Activated CD4-positive, alpha-beta T cell treated with anti-CD3 and anti-CD28 coated beads for 36 hours (primary cell): ENCODE measurements at regions not wholly inside any gene's neighbourhood (a gene's known extent, or its start where the extent isn't known, plus 50 kb on each side); places are given as distances from the start of the nearest gene placed in this dataset.
A peak's percentile ranks its signal among the peaks of the same experiment; 100 is the strongest.
"Not testable (repeated sequence)": the region's sequence is repeated elsewhere in the genome, so short reads cannot be mapped to it uniquely, and the experiment has no call there.

ENCODE experiments used
- ATAC-seq: fragments of 200-7000 bp; cut with Tn5 transposase; one replicate; pipeline ENCODE4 v1.10.0; 2021; ENCODE audit warnings: mild to moderate bottlenecking, moderate library complexity
- CTCF ChIA-PET: fragments of 350-600 bp; sonication (Branson Sonifier 250); formaldehyde crosslinking; loops from one replicate; lab custom pipeline; 2021; ENCODE audit warnings: antibody characterized with exemption; lab: Charles Lee
- POLR2A ChIA-PET: fragments of 350-600 bp; sonication (Branson Sonifier 250); formaldehyde crosslinking; loops from one replicate; lab custom pipeline; 2021; ENCODE audit warnings: antibody characterized with exemption, inconsistent platforms; lab: Charles Lee
- DNase-seq: peaks from one replicate; pipeline ENCODE4 v3.0.0-alpha.2; 2020
- H3K27ac Mint-ChIP-seq: one replicate; pipeline ENCODE4 v1.8.0; 2021; ENCODE audit warnings: mixed read lengths
- H3K27me3 Mint-ChIP-seq: one replicate; pipeline ENCODE4 v1.8.0; 2021; ENCODE audit warnings: mixed read lengths
- H3K36me3 Mint-ChIP-seq: one replicate; pipeline ENCODE4 v1.8.0; 2021; ENCODE audit warnings: low read depth, mixed read lengths
- H3K4me1 Mint-ChIP-seq: one replicate; pipeline ENCODE4 v1.8.0; 2021; ENCODE audit warnings: mixed read lengths
- H3K4me3 Mint-ChIP-seq: one replicate; pipeline ENCODE4 v1.8.0; 2021; ENCODE audit warnings: mild to moderate bottlenecking, moderate library complexity, mixed read lengths
- H3K9me3 Mint-ChIP-seq: one replicate; pipeline ENCODE4 v1.8.0; 2021; ENCODE audit warnings: low read depth, mixed read lengths
- intact Hi-C, 2 experiments: fragments of 100-400 bp; cut with DNase I in 1 of 2; cut with micrococcal nuclease in 1 of 2; formaldehyde crosslinking; loops; one replicate each; pipeline versions ENCODE4 v1.14.2 to v1.15.1; 2022 to 2024; cut with DNase I, micrococcal nuclease

- H3K4me3 Mint-ChIP-seq: no peak overlapping the region
- H3K27me3 Mint-ChIP-seq: peaks cover 11% of the 10 kb centered on the region
- CTCF ChIA-PET: no interaction called here
- POLR2A ChIA-PET: no interaction called here
- H3K36me3 Mint-ChIP-seq: no peaks in the 10 kb centered on the region
- no peak overlapping the region for H3K27ac Mint-ChIP-seq
- H3K9me3 Mint-ChIP-seq: no peaks in the 10 kb centered on the region
- intact Hi-C loops: no loop called here
- H3K4me1 Mint-ChIP-seq: peaks cover 3% of the 10 kb centered on the region
- ATAC-seq: no peak
- DNase-seq: no peak
Measured at GRCh38 chr17:77798481-77798880, 160.0 kb upstream of the TNRC6C start.

- no peaks in the 10 kb centered on the region for H3K9me3 Mint-ChIP-seq
- no peak for ATAC-seq
- CTCF ChIA-PET: no interaction called here
- no peak for DNase-seq
- intact Hi-C loops: no loop called here
- peaks cover 3% of the 10 kb centered on the region for H3K4me1 Mint-ChIP-seq
- no peaks in the 10 kb centered on the region for H3K36me3 Mint-ChIP-seq
- peaks cover 11% of the 10 kb centered on the region for H3K27me3 Mint-ChIP-seq
- H3K27ac Mint-ChIP-seq: no peak overlapping the region
- POLR2A ChIA-PET: no interaction called here
- no peak overlapping the region for H3K4me3 Mint-ChIP-seq
Measured at GRCh38 chr17:77800816-77801215, 157.7 kb upstream of the TNRC6C start.

- no peaks in the 10 kb centered on the region for H3K9me3 Mint-ChIP-seq
- no peak for DNase-seq
- peaks cover 3% of the 10 kb centered on the region for H3K4me1 Mint-ChIP-seq
- H3K36me3 Mint-ChIP-seq: no peaks in the 10 kb centered on the region
- peaks cover 11% of the 10 kb centered on the region for H3K27me3 Mint-ChIP-seq
- H3K27ac Mint-ChIP-seq: no peak overlapping the region
- CTCF ChIA-PET: no interaction called here
- no peak for ATAC-seq
- peak overlapping the region; percentile 32 for H3K4me3 Mint-ChIP-seq
- intact Hi-C loops: no loop called here
- POLR2A ChIA-PET: no interaction called here
Measured at GRCh38 chr17:77801545-77802332, 156.8 kb upstream of the TNRC6C start.

- ATAC-seq (no peak), DNase-seq (no peak)
- intact Hi-C loops: no loop called here
- H3K4me3 Mint-ChIP-seq: no peak overlapping the region
- H3K4me1 Mint-ChIP-seq: peaks cover 3% of the 10 kb centered on the region
- ChIA-PET POLR2A (no interaction called here), CTCF (no interaction called here)
- H3K27ac Mint-ChIP-seq: no peak overlapping the region
- peaks cover 11% of the 10 kb centered on the region for H3K27me3 Mint-ChIP-seq
- H3K36me3 Mint-ChIP-seq: no peaks in the 10 kb centered on the region
- no peaks in the 10 kb centered on the region for H3K9me3 Mint-ChIP-seq
Measured at GRCh38 chr17:77802333-77802615, 156.2 kb upstream of the TNRC6C start.

GRCh38 chr17:77802811-77803220 is 155.7 kb upstream of the TNRC6C start:
- Mint-ChIP-seq H3K9me3 (no peaks in the 10 kb centered on the region), H3K36me3 (no peaks in the 10 kb centered on the region), H3K4me1 (peaks cover 3% of the 10 kb centered on the region), H3K27ac (no peak overlapping the region), H3K27me3 (peaks cover 11% of the 10 kb centered on the region), H3K4me3 (no peak overlapping the region)
- intact Hi-C loops: no loop called here
- DNase-seq (no peak), ATAC-seq (no peak)
- ChIA-PET POLR2A (interaction anchor here (0.6 to 0.7 kb wide), 2 partner anchors 93 to 392 kb away, joined by 6 to 9 read pairs; no protein-coding TSS in a partner anchor), CTCF (no interaction called here)

- H3K36me3 Mint-ChIP-seq: no peaks in the 10 kb centered on the region
- CTCF ChIA-PET: no interaction called here
- peaks cover 11% of the 10 kb centered on the region for H3K27me3 Mint-ChIP-seq
- intact Hi-C loops: no loop called here
- H3K4me1 Mint-ChIP-seq: peaks cover 3% of the 10 kb centered on the region
- H3K4me3 Mint-ChIP-seq: no peak overlapping the region
- DNase-seq (no peak), ATAC-seq (no peak)
- no peaks in the 10 kb centered on the region for H3K9me3 Mint-ChIP-seq
- POLR2A ChIA-PET: no interaction called here
- no peak overlapping the region for H3K27ac Mint-ChIP-seq
Measured at GRCh38 chr17:77803726-77804125, 154.8 kb upstream of the TNRC6C start.

- Mint-ChIP-seq H3K9me3 (no peaks in the 10 kb centered on the region), H3K4me1 (peaks cover 3% of the 10 kb centered on the region), H3K27ac (no peak overlapping the region), H3K36me3 (no peaks in the 10 kb centered on the region), H3K4me3 (no peak overlapping the region), H3K27me3 (peaks cover 11% of the 10 kb centered on the region)
- ATAC-seq (no peak), DNase-seq (no peak)
- intact Hi-C loops: no loop called here
- POLR2A ChIA-PET: no interaction called here
- CTCF ChIA-PET: no interaction called here
Measured at GRCh38 chr17:77804796-77805426, 153.6 kb upstream of the TNRC6C start.

GRCh38 chr17:77805970-77806369 is 152.5 kb upstream of the TNRC6C start:
- H3K27me3 Mint-ChIP-seq: peaks cover 10% of the 10 kb centered on the region
- POLR2A ChIA-PET, ATAC-seq, H3K4me1 Mint-ChIP-seq, CTCF ChIA-PET, H3K27ac Mint-ChIP-seq, H3K4me3 Mint-ChIP-seq, DNase-seq, H3K36me3 Mint-ChIP-seq, H3K9me3 Mint-ChIP-seq: not testable (repeated sequence)
- intact Hi-C loops: loop anchor here in 1 of 2 experiments (2.0 kb wide), 1 partner anchor 25 kb away; no protein-coding TSS in a partner anchor

GRCh38 chr17:77807051-77807745 is 151.3 kb upstream of the TNRC6C start:
- no peaks in the 10 kb centered on the region for H3K36me3 Mint-ChIP-seq
- POLR2A ChIA-PET: no interaction called here
- intact Hi-C loops: loop anchor here in 1 of 2 experiments (2.0 kb wide), 1 partner anchor 24 kb away; no protein-coding TSS in a partner anchor

GRCh38 chr17:77807746-77808441 is 150.6 kb upstream of the TNRC6C start:
- no peaks in the 10 kb centered on the region for H3K4me1 Mint-ChIP-seq
- no peaks in the 10 kb centered on the region for H3K36me3 Mint-ChIP-seq
- H3K4me3 Mint-ChIP-seq: no peak overlapping the region
- ChIA-PET CTCF (interaction anchor here (0.6 kb wide), 1 partner anchor 119 kb away, joined by 4 read pairs; no protein-coding TSS in a partner anchor), POLR2A (no interaction called here)
- no peak for DNase-seq
- no peaks in the 10 kb centered on the region for H3K27me3 Mint-ChIP-seq
- intact Hi-C loops: loop anchor here in 1 of 2 experiments (2.0 kb wide), 1 partner anchor 23 kb away; no protein-coding TSS in a partner anchor
- ATAC-seq: no peak
- H3K9me3 Mint-ChIP-seq: no peaks in the 10 kb centered on the region
- H3K27ac Mint-ChIP-seq: no peak overlapping the region

More at GRCh38 chr17:77807051-77807745, 151.3 kb upstream of the TNRC6C start:
- H3K4me3 Mint-ChIP-seq: no peak overlapping the region
- ATAC-seq (no peak), DNase-seq (no peak)
- H3K27ac Mint-ChIP-seq: no peak overlapping the region
- no peaks in the 10 kb centered on the region for H3K9me3 Mint-ChIP-seq
- CTCF ChIA-PET: interaction anchor here (0.6 to 0.8 kb wide), 2 partner anchors 62 to 119 kb away, joined by 3 to 4 read pairs; no protein-coding TSS in a partner anchor
- H3K27me3 Mint-ChIP-seq: peaks cover 3% of the 10 kb centered on the region
- peaks cover 2% of the 10 kb centered on the region for H3K4me1 Mint-ChIP-seq

GRCh38 chr17:77808686-77809425 is 149.6 kb upstream of the TNRC6C start:
- no peaks in the 10 kb centered on the region for H3K4me1 Mint-ChIP-seq
- no peak overlapping the region for H3K4me3 Mint-ChIP-seq
- CTCF ChIA-PET: no interaction called here

More at GRCh38 chr17:77808686-77809425, 149.6 kb upstream of the TNRC6C start:
- ATAC-seq: no peak
- H3K36me3 Mint-ChIP-seq: no peaks in the 10 kb centered on the region
- DNase-seq: no peak
- POLR2A ChIA-PET: no interaction called here
- H3K27ac Mint-ChIP-seq: no peak overlapping the region
- H3K27me3 Mint-ChIP-seq: no peaks in the 10 kb centered on the region
- intact Hi-C loops: no loop called here
- no peaks in the 10 kb centered on the region for H3K9me3 Mint-ChIP-seq
